Breast epithelium (tissue), 4 donors: ENCODE measurements at regions not wholly inside any gene's neighbourhood (a gene's known extent, or its start where the extent isn't known, plus 50 kb on each side); places are given as distances from the start of the nearest gene placed in this dataset.

ENCODE experiments used
- DNase-seq, 2 donors: peaks; one replicate each; pipeline ENCODE4 v3.0.0-alpha.2; 2019; ENCODE audit warnings: low spot score in 2 of 2
- H3K27ac ChIP-seq, 2 donors: fragments of 200-600 bp; sonication (generic) in 1 of 2; one replicate each; pipeline ENCODE4 v1.5.1; 2016 to 2019; ENCODE audit warnings: mild to moderate bottlenecking in 1 of 2
- H3K27me3 ChIP-seq, 2 donors: fragments of 200-600 bp; sonication (generic) in 1 of 2; one replicate each; pipeline versions ENCODE4 v1.5.1 to v1.6.0; 2017 to 2019; ENCODE audit warnings: control low read depth in 1 of 2, mild to moderate bottlenecking in 1 of 2
- H3K36me3 ChIP-seq: fragments of 200-600 bp; one replicate; pipeline ENCODE4 v1.5.1; 2019
- H3K4me1 ChIP-seq, 2 donors: fragments of 200-600 bp; sonication (generic); one replicate each; pipeline ENCODE4 v1.5.1; 2016 to 2019; ENCODE audit warnings: control low read depth in 1 of 2
- H3K4me3 ChIP-seq, 3 donors: fragments of 200-600 bp; sonication (generic); 1 replicate in 2 of 3; 2 replicates in 1 of 3; pipeline ENCODE4 v1.5.1; 2016 to 2019; ENCODE audit warnings: mild to moderate bottlenecking in 3 of 3, moderate library complexity in 2 of 3
- H3K9me3 ChIP-seq, 2 donors: fragments of 200-600 bp; sonication (generic) in 1 of 2; one replicate each; pipeline ENCODE4 v1.5.1; 2016 to 2019; ENCODE audit warnings: control low read depth in 1 of 2
- CTCF ChIP-seq, 3 donors: fragments of 450-650 bp; IDR thresholded peaks; one replicate each; pipeline ENCODE4 v1.5.1; 2016 to 2017; ENCODE audit warnings: antibody characterized with exemption in 3 of 3, mild to moderate bottlenecking in 3 of 3, moderate library complexity in 3 of 3
- POLR2A ChIP-seq: fragments of 450-650 bp; IDR thresholded peaks from one replicate; pipeline ENCODE4 v1.6.1; 2016; ENCODE audit warnings: antibody characterized with exemption, mild to moderate bottlenecking, moderate library complexity
- POLR2AphosphoS5 ChIP-seq, 3 donors: sonication (generic); formaldehyde crosslinking; IDR thresholded peaks; one replicate each; pipeline ENCODE4 v1.6.1; 2017; ENCODE audit warnings: antibody characterized with exemption in 3 of 3
- intact Hi-C: fragments of 100-400 bp; cut with DNase I; formaldehyde crosslinking; loops from one replicate; pipeline ENCODE4 v1.15.1; 2023; ENCODE audit warnings: low total_unique reads

GRCh38 chr11:32176223-32176934, 85.5 kb downstream of the RCN1 start:
- no peaks in the 10 kb centered on the region for H3K36me3 ChIP-seq
- peak; percentile 65 to 81 (median 75) for TF ChIP-seq CTCF (IDR thresholded peaks at IDR 0.05)
- no peak for TF ChIP-seq POLR2A
- no peak for TF ChIP-seq POLR2AphosphoS5 (IDR thresholded peaks at IDR 0.05)
- H3K4me3 ChIP-seq: no peak overlapping the region
- no peaks in the 10 kb centered on the region for H3K4me1 ChIP-seq
- intact Hi-C loops: loop anchor here (5.0 kb wide), 1 partner anchor 124 kb away; no protein-coding TSS in a partner anchor
- no peaks in the 10 kb centered on the region for H3K9me3 ChIP-seq
- H3K27ac ChIP-seq: no peak overlapping the region
- H3K27me3 ChIP-seq: no peaks in the 10 kb centered on the region
- peak; percentile 67 to 71 for DNase-seq

GRCh38 chr11:32178692-32179091, 87.8 kb downstream of the RCN1 start:
- Histone ChIP-seq H3K27me3 (no peaks in the 10 kb centered on the region), H3K27ac (no peak overlapping the region), H3K9me3 (no peaks in the 10 kb centered on the region), H3K4me3 (no peak overlapping the region), H3K4me1 (no peaks in the 10 kb centered on the region), H3K36me3 (no peaks in the 10 kb centered on the region)
- DNase-seq: no peak
- intact Hi-C loops: loop anchor here (5.0 kb wide), 1 partner anchor 126 kb away; no protein-coding TSS in a partner anchor
- TF ChIP-seq POLR2A (no peak), POLR2AphosphoS5 (IDR thresholded peaks at IDR 0.05) (no peak), CTCF (IDR thresholded peaks at IDR 0.05) (no peak)

GRCh38 chr11:32183512-32183911, 92.6 kb downstream of the RCN1 start:
- Histone ChIP-seq H3K27ac (no peak overlapping the region), H3K4me1 (no peaks in the 10 kb centered on the region), H3K27me3 (no peaks in the 10 kb centered on the region), H3K9me3 (no peaks in the 10 kb centered on the region), H3K36me3 (no peaks in the 10 kb centered on the region), H3K4me3 (no peak overlapping the region)
- no peak for TF ChIP-seq CTCF (IDR thresholded peaks at IDR 0.05)
- no peak for TF ChIP-seq POLR2AphosphoS5 (IDR thresholded peaks at IDR 0.05)
- no peak for TF ChIP-seq POLR2A
- intact Hi-C loops: no loop called here
- no peak for DNase-seq

- DNase-seq: no peak
- no peak for TF ChIP-seq CTCF (IDR thresholded peaks at IDR 0.05)
- TF ChIP-seq POLR2A: no peak
- TF ChIP-seq POLR2AphosphoS5 (IDR thresholded peaks at IDR 0.05): no peak
- Histone ChIP-seq H3K4me3 (no peak overlapping the region), H3K9me3 (no peaks in the 10 kb centered on the region), H3K27ac (no peak overlapping the region), H3K27me3 (no peaks in the 10 kb centered on the region), H3K4me1 (no peaks in the 10 kb centered on the region), H3K36me3 (no peaks in the 10 kb centered on the region)
- intact Hi-C loops: no loop called here
Observed at GRCh38 chr11:32184041-32184722, 93.3 kb downstream of the RCN1 start.

GRCh38 chr11:32184723-32185376, 94.0 kb downstream of the RCN1 start:
- Histone ChIP-seq H3K4me3 (no peak overlapping the region), H3K4me1 (no peaks in the 10 kb centered on the region), H3K9me3 (no peaks in the 10 kb centered on the region), H3K36me3 (no peaks in the 10 kb centered on the region), H3K27ac (no peak overlapping the region), H3K27me3 (no peaks in the 10 kb centered on the region)
- intact Hi-C loops: no loop called here
- TF ChIP-seq POLR2A: no peak
- no peak for TF ChIP-seq CTCF (IDR thresholded peaks at IDR 0.05)
- no peak for TF ChIP-seq POLR2AphosphoS5 (IDR thresholded peaks at IDR 0.05)
- DNase-seq: no peak
